Endothelial cell of umbilical vein (primary cell): ENCODE measurements at regions not wholly inside any gene's neighbourhood (a gene's known extent, or its start where the extent isn't known, plus 50 kb on each side); places are given as distances from the start of the nearest gene placed in this dataset.

Source experiments
- BruUV-seq: library from RNA; stranded (reverse); fragments of 400-500 nt; replicated peaks from 2 replicates; lab custom pipeline; 2021; lab: Mats Ljungman, UMichigan
- CTCF ChIA-PET: fragments of 300-600, 350-600 bp; sonication (Branson Sonifier 250); formaldehyde crosslinking; loops from one replicate; lab custom pipeline; 2021; ENCODE audit warnings: antibody characterized with exemption, inconsistent platforms; lab: Charles Lee
- POLR2A ChIA-PET: fragments of 300-600, 350-600 bp; sonication (Branson Sonifier 250); formaldehyde crosslinking; loops from one replicate; lab custom pipeline; 2021; ENCODE audit warnings: antibody characterized with exemption, inconsistent platforms; lab: Charles Lee
- DNase-seq: peaks from one replicate; pipeline ENCODE4 v3.0.0-alpha.2; 2011; ENCODE audit warnings: low read depth, low spot score
- FAIRE-seq: peaks from 2 replicates; lab custom pipeline; 2011; peaks lifted over from hg19 to GRCh38; lab: Jason Lieb, UNC
- H2AFZ ChIP-seq: 2 replicates; pipeline ENCODE4 v1.6.0; 2012; ENCODE audit warnings: low read depth, low read length, control low read depth, inconsistent platforms
- H3K27ac ChIP-seq: 2 replicates; pipeline ENCODE4 v1.5.1; 2011; ENCODE audit warnings: low read depth, mild to moderate bottlenecking, control low read depth, low read length, moderate library complexity; ENCODE audit not compliant: insufficient read depth
- H3K27me3 ChIP-seq, 2 experiments: 2 replicates each; pipeline versions ENCODE4 v1.6.0 to v1.6.1; 2011; ENCODE audit warnings: low read length in 2 of 2, mixed read lengths in 1 of 2; ENCODE audit not compliant: control insufficient read depth in 2 of 2, insufficient read depth in 2 of 2
- H3K36me3 ChIP-seq, 2 experiments: 2 replicates in 1 of 2; 3 replicates in 1 of 2; pipeline ENCODE4 v1.5.1; 2011; ENCODE audit warnings: low read length in 2 of 2, mild to moderate bottlenecking in 1 of 2, moderate library complexity in 1 of 2; ENCODE audit not compliant: control insufficient read depth in 2 of 2, insufficient read depth in 2 of 2; ENCODE audit errors: extremely low read depth in 1 of 2
- H3K4me1 ChIP-seq: 3 replicates; pipeline ENCODE4 v1.5.1; 2011; ENCODE audit warnings: mild to moderate bottlenecking, low read length; ENCODE audit not compliant: control insufficient read depth, insufficient read depth; ENCODE audit errors: extremely low read depth
- H3K4me2 ChIP-seq: 2 replicates; pipeline ENCODE4 v1.6.1; 2011; ENCODE audit warnings: low read length, control low read depth, mixed read lengths; ENCODE audit not compliant: insufficient read depth
- H3K4me3 ChIP-seq, 3 experiments: fragments of 200-600 bp in 1 of 3; sonication (generic), shearing (Covaris generic) in 1 of 3; replicated peaks in 1 of 3; 2 replicates each; pipeline ENCODE4 v1.5.1; 2011 to 2016; ENCODE audit warnings: control low read depth in 3 of 3, low read length in 3 of 3, mild to moderate bottlenecking in 2 of 3, inconsistent platforms in 1 of 3, low read depth in 1 of 3, moderate library complexity in 1 of 3; ENCODE audit not compliant: insufficient read depth in 1 of 3
- H3K79me2 ChIP-seq: 2 replicates; pipeline ENCODE4 v1.6.0; 2012; ENCODE audit warnings: low read length, inconsistent platforms; ENCODE audit not compliant: control insufficient read depth, insufficient read depth
- H3K9ac ChIP-seq: replicated peaks from 2 replicates; pipeline ENCODE3; 2011; ENCODE audit warnings: low read length, control low read depth; ENCODE audit not compliant: insufficient read depth; ENCODE audit errors: extremely low read depth
- H3K9me1 ChIP-seq: replicated peaks from 3 replicates; pipeline ENCODE4 v1.6.0; 2011; ENCODE audit warnings: mild to moderate bottlenecking, low read length; ENCODE audit not compliant: control insufficient read depth, insufficient read depth; ENCODE audit errors: extremely low read depth
- H3K9me3 ChIP-seq: replicated peaks from 2 replicates; pipeline ENCODE4 v1.5.1; 2012; ENCODE audit warnings: low read length, inconsistent platforms; ENCODE audit not compliant: control insufficient read depth, insufficient read depth
- H4K20me1 ChIP-seq: replicated peaks from 2 replicates; pipeline ENCODE3; 2011; ENCODE audit warnings: mild to moderate bottlenecking, low read length; ENCODE audit not compliant: control insufficient read depth, insufficient read depth; ENCODE audit errors: extremely low read depth
- EZH2 ChIP-seq: IDR thresholded peaks from 2 replicates; pipeline ENCODE4 v1.6.1; 2012; ENCODE audit warnings: borderline replicate concordance, low read depth, mild to moderate bottlenecking, moderate library complexity, low read length, inconsistent platforms; ENCODE audit not compliant: severe bottlenecking
- FOS ChIP-seq: IDR thresholded peaks from 2 replicates; pipeline ENCODE4 v1.6.1; 2011; ENCODE audit warnings: mild to moderate bottlenecking, low read length, moderate library complexity, borderline replicate concordance; ENCODE audit not compliant: insufficient read depth
- GATA2 ChIP-seq: IDR thresholded peaks from 2 replicates; pipeline ENCODE4 v1.7.0; 2011; ENCODE audit warnings: low read depth, mild to moderate bottlenecking, moderate library complexity, mixed read lengths, low read length; ENCODE audit not compliant: insufficient read length, insufficient read depth
- JUN ChIP-seq: IDR thresholded peaks from 2 replicates; pipeline ENCODE4 v1.6.1; 2011; ENCODE audit warnings: borderline replicate concordance, low read depth; ENCODE audit not compliant: insufficient read length, insufficient read depth
- MAX ChIP-seq: IDR thresholded peaks from 2 replicates; pipeline ENCODE4 v1.6.1; 2011; ENCODE audit not compliant: insufficient read depth, insufficient read length
- MYC ChIP-seq: IDR thresholded peaks from one replicate; pipeline ENCODE4 v1.6.1; 2011; ENCODE audit warnings: mild to moderate bottlenecking, low read depth, low read length
- POLR2A ChIP-seq: IDR thresholded peaks from 2 replicates; pipeline ENCODE4 v1.6.1; 2012; ENCODE audit warnings: low read depth, mild to moderate bottlenecking, control low read depth, low read length
- POLR2AphosphoS5 ChIP-seq: IDR thresholded peaks from 2 replicates; pipeline ENCODE4 v1.6.1; 2012; ENCODE audit warnings: low read depth, mild to moderate bottlenecking, control low read depth, low read length, moderate library complexity; ENCODE audit not compliant: insufficient read depth
- dilution Hi-C: fragments of 300-500 bp; cut with MboI; formaldehyde crosslinking; loops from one replicate; pipeline ENCODE4 v1.15.0; 2019; ENCODE audit warnings: low sequenced_read_pairs; ENCODE audit not compliant: extremely low pct_ligation_motif_present
- intact Hi-C: fragments of 100-400 bp; cut with micrococcal nuclease; formaldehyde crosslinking; loops from one replicate; pipeline ENCODE4 v1.10.0; 2022
- TF ChIP-seq, protein P1 (sequence below), 2 donors: IDR thresholded peaks; 1 replicate in 1 of 2; 2 replicates in 1 of 2; pipeline ENCODE4 v1.5.1; 2011; ENCODE audit warnings: low read length in 2 of 2, mild to moderate bottlenecking in 2 of 2, moderate library complexity in 2 of 2, control low read depth in 1 of 2, inconsistent platforms in 1 of 2, low read depth in 1 of 2; ENCODE audit not compliant: insufficient read depth in 1 of 2; ENCODE audit errors: extremely low read depth in 1 of 2

DNA sequence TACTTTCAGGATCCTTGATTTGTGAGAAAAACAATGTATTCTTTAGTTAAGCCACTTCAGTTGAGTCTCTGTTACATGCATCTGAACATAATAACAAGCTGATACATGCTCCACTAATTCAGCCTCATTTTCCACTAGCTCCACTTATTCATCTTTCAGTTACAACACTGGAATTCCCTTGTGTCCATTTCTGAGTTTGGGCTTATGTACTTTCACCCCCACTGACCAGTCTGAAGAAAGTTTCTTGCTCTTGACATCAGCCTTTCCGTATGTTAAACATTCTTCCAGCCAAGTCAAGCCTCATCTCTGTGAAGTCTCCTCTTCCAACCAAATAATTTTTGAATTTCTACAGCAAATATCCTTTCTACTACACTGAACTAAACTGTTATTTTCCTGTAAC is 592.5 kb upstream of the NOVA1 start:
- no TSS peak for BruUV-seq
- CTCF ChIA-PET = no interaction called here
- H3K9me3 ChIP-seq = no peaks in the 10 kb centered on the region
- H3K27ac ChIP-seq = no peak overlapping the region
- H3K36me3 ChIP-seq = no peaks in the 10 kb centered on the region
- H4K20me1 ChIP-seq = no peaks in the 10 kb centered on the region
- DNase-seq (no peak), FAIRE-seq (no peak)
- TF ChIP-seq, protein P1, sequence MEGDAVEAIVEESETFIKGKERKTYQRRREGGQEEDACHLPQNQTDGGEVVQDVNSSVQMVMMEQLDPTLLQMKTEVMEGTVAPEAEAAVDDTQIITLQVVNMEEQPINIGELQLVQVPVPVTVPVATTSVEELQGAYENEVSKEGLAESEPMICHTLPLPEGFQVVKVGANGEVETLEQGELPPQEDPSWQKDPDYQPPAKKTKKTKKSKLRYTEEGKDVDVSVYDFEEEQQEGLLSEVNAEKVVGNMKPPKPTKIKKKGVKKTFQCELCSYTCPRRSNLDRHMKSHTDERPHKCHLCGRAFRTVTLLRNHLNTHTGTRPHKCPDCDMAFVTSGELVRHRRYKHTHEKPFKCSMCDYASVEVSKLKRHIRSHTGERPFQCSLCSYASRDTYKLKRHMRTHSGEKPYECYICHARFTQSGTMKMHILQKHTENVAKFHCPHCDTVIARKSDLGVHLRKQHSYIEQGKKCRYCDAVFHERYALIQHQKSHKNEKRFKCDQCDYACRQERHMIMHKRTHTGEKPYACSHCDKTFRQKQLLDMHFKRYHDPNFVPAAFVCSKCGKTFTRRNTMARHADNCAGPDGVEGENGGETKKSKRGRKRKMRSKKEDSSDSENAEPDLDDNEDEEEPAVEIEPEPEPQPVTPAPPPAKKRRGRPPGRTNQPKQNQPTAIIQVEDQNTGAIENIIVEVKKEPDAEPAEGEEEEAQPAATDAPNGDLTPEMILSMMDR (IDR thresholded peaks at IDR 0.05; ENCODE audit: extremely low read depth in 1 of 2, insufficient read depth in 1 of 2, low read depth in 1 of 2, low read length in 2 of 2) = no peak
- no peak for TF ChIP-seq GATA2
- no peak for TF ChIP-seq FOS
- TF ChIP-seq POLR2AphosphoS5 = no peak
- no peak for TF ChIP-seq POLR2A
- TF ChIP-seq JUN = no peak
- no peak for TF ChIP-seq MAX
- TF ChIP-seq MYC = no peak
- TF ChIP-seq EZH2 = no peak
- intact Hi-C loops (no loop called here), dilution Hi-C loops (no loop called here)
- no peak overlapping the region for H2AFZ ChIP-seq
- H3K79me2 ChIP-seq = no peaks in the 10 kb centered on the region
- H3K9me1 ChIP-seq = no peaks in the 10 kb centered on the region
- POLR2A ChIA-PET = no interaction called here
- no peaks in the 10 kb centered on the region for H3K4me1 ChIP-seq
- H3K9ac ChIP-seq = no peak overlapping the region
- no peak overlapping the region for H3K4me3 ChIP-seq
- no peak overlapping the region for H3K4me2 ChIP-seq
- no peaks in the 10 kb centered on the region for H3K27me3 ChIP-seq
